ENCODE measurements at regions not wholly inside any gene's neighbourhood (a gene's known extent, or its start where the extent isn't known, plus 50 kb on each side); places are given as distances from the start of the nearest gene placed in this dataset.

GRCh38 chr5:100479079-100479688, 56.0 kb upstream of the FAM174A start:
- Histone ChIP-seq H3K27me3 (ENCODE audit: insufficient read depth, low read length) (no peaks in the 10 kb centered on the region), H3K9me3 (ENCODE audit: control insufficient read depth in 1 of 2, low read length in 2 of 2) (no peaks in the 10 kb centered on the region), H3K4me1 (ENCODE audit: insufficient read depth, low read length) (no peaks in the 10 kb centered on the region), H3K4me3 (ENCODE audit: low read length in 2 of 2) (no peak overlapping the region), H3K27ac (ENCODE audit: low read depth, low read length) (no peak overlapping the region), H3K36me3 (ENCODE audit: insufficient read depth, low read length) (no peaks in the 10 kb centered on the region)
- H3K9me3 Mint-ChIP-seq = no peaks in the 10 kb centered on the region
- ChIA-PET POLR2A (ENCODE audit: partially characterized antibody) (no interaction called here), CTCF (ENCODE audit: partially characterized antibody) (no interaction called here)
- no peaks in the 10 kb centered on the region for H3K27me3 Mint-ChIP-seq
- peak in 4 of 5 donors; percentile 26 to 34 (median 32) for DNase-seq
- H3K36me3 Mint-ChIP-seq = no peaks in the 10 kb centered on the region
- intact Hi-C loops (cut with micrococcal nuclease) = loop anchor here (1.0 kb wide), 2 partner anchors 144 to 911 kb away; no protein-coding TSS in a partner anchor
- H3K4me3 Mint-ChIP-seq = no peak overlapping the region
- H3K4me1 Mint-ChIP-seq = no peaks in the 10 kb centered on the region
- no peak overlapping the region for H3K27ac Mint-ChIP-seq

GRCh38 chr5:100472091-100472490, 63.1 kb upstream of the FAM174A start:
- Mint-ChIP-seq H3K27me3 (peaks cover 1 to 2% of the 10 kb centered on the region in 2 donors), H3K9me3 (no peaks in the 10 kb centered on the region), H3K36me3 (no peaks in the 10 kb centered on the region), H3K4me3 (no peak overlapping the region), H3K4me1 (no peaks in the 10 kb centered on the region), H3K27ac (no peak overlapping the region)
- no peak for DNase-seq
- intact Hi-C loops (cut with micrococcal nuclease) = no loop called here
- POLR2A ChIA-PET (ENCODE audit: partially characterized antibody) = no interaction called here
- H3K4me3 ChIP-seq (ENCODE audit: low read length in 2 of 2) = no peak overlapping the region
- H3K4me1 ChIP-seq (ENCODE audit: insufficient read depth, low read length) = no peaks in the 10 kb centered on the region
- no peaks in the 10 kb centered on the region for H3K9me3 ChIP-seq (ENCODE audit: control insufficient read depth in 1 of 2, low read length in 2 of 2)
- CTCF ChIA-PET (ENCODE audit: partially characterized antibody) = no interaction called here
- H3K27ac ChIP-seq (ENCODE audit: low read depth, low read length) = no peak overlapping the region
- no peaks in the 10 kb centered on the region for H3K27me3 ChIP-seq (ENCODE audit: insufficient read depth, low read length)
- no peaks in the 10 kb centered on the region for H3K36me3 ChIP-seq (ENCODE audit: insufficient read depth, low read length)

DNA sequence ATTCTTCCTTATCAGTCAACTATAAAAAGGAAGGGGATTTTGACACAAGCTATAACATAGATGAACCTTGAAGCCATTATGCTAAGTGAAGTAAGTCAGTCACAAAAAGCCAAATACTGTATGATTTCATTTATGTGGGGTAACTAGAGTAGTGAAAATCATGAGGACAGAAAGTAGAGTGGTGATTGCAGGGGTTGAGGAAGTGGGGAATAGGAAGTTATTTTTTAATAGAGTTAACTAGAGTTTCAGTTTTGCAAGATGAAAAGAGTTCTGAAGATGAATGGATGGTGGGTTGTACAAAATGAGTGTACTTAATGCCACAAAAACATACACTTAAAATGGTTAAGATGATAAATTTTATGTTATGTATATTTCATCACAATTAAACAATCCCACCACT, 65.4 kb upstream of the FAM174A start:
- H3K27me3 Mint-ChIP-seq = peaks cover 1 to 2% of the 10 kb centered on the region in 2 donors
- CTCF ChIA-PET (ENCODE audit: partially characterized antibody) = no interaction called here
- Histone ChIP-seq H3K4me1 (ENCODE audit: insufficient read depth, low read length) (no peaks in the 10 kb centered on the region), H3K27me3 (ENCODE audit: insufficient read depth, low read length) (no peaks in the 10 kb centered on the region), H3K4me3 (ENCODE audit: low read length in 2 of 2) (no peak overlapping the region), H3K27ac (ENCODE audit: low read depth, low read length) (no peak overlapping the region), H3K36me3 (ENCODE audit: insufficient read depth, low read length) (no peaks in the 10 kb centered on the region), H3K9me3 (ENCODE audit: control insufficient read depth in 1 of 2, low read length in 2 of 2) (no peaks in the 10 kb centered on the region)
- DNase-seq = no peak
- H3K27ac Mint-ChIP-seq = no peak overlapping the region
- POLR2A ChIA-PET (ENCODE audit: partially characterized antibody) = no interaction called here
- H3K9me3 Mint-ChIP-seq = no peaks in the 10 kb centered on the region
- intact Hi-C loops (cut with micrococcal nuclease) = no loop called here
- no peaks in the 10 kb centered on the region for H3K36me3 Mint-ChIP-seq
- no peaks in the 10 kb centered on the region for H3K4me1 Mint-ChIP-seq
- no peak overlapping the region for H3K4me3 Mint-ChIP-seq

GRCh38 chr5:100464418-100464817, 70.8 kb upstream of the FAM174A start:
- ChIA-PET CTCF (ENCODE audit: partially characterized antibody) (no interaction called here), POLR2A (ENCODE audit: partially characterized antibody) (no interaction called here)
- Histone ChIP-seq H3K4me3 (ENCODE audit: low read length in 2 of 2) (no peak overlapping the region), H3K36me3 (ENCODE audit: insufficient read depth, low read length) (no peaks in the 10 kb centered on the region), H3K27me3 (ENCODE audit: insufficient read depth, low read length) (no peaks in the 10 kb centered on the region), H3K9me3 (ENCODE audit: control insufficient read depth in 1 of 2, low read length in 2 of 2) (no peaks in the 10 kb centered on the region), H3K27ac (ENCODE audit: low read depth, low read length) (no peak overlapping the region), H3K4me1 (ENCODE audit: insufficient read depth, low read length) (no peaks in the 10 kb centered on the region)
- Mint-ChIP-seq H3K4me1 (no peaks in the 10 kb centered on the region), H3K27ac (no peak overlapping the region), H3K27me3 (peaks cover 1 to 2% of the 10 kb centered on the region in 2 donors), H3K9me3 (peaks cover 0 to 5% (median 0%) of the 10 kb centered on the region in 8 donors), H3K36me3 (no peaks in the 10 kb centered on the region), H3K4me3 (no peak overlapping the region)
- DNase-seq = no peak
- intact Hi-C loops (cut with micrococcal nuclease) = no loop called here

DNA sequence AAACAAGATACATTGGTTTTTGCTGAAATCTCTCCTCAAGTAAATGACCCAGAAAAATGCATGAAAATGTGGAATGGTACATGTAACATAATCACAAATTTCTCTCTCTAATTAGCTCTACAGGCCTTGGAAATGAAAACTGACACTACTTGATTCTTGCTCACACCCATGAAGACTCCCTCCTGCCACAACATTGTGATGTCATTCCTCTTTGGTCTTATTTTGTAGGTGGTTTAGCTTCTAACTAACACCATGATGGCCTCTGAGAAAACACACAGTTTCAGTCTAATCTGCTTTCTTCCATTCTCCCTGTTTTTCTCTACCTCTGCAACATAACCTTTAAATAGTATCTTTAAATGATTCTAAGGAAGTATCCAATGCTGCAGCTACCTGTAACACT, 78.6 kb upstream of the FAM174A start:
- H3K36me3 Mint-ChIP-seq = no peaks in the 10 kb centered on the region
- DNase-seq = no peak
- ChIA-PET POLR2A (ENCODE audit: partially characterized antibody) (no interaction called here), CTCF (ENCODE audit: partially characterized antibody) (no interaction called here)
- peaks cover 0 to 5% (median under 1%) of the 10 kb centered on the region in 8 donors for H3K9me3 Mint-ChIP-seq
- Histone ChIP-seq H3K9me3 (ENCODE audit: control insufficient read depth in 1 of 2, low read length in 2 of 2) (no peaks in the 10 kb centered on the region), H3K27me3 (ENCODE audit: insufficient read depth, low read length) (no peaks in the 10 kb centered on the region), H3K27ac (ENCODE audit: low read depth, low read length) (no peak overlapping the region), H3K4me1 (ENCODE audit: insufficient read depth, low read length) (no peaks in the 10 kb centered on the region), H3K36me3 (ENCODE audit: insufficient read depth, low read length) (no peaks in the 10 kb centered on the region), H3K4me3 (ENCODE audit: low read length in 2 of 2) (no peak overlapping the region)
- H3K27ac Mint-ChIP-seq = no peak overlapping the region
- no peaks in the 10 kb centered on the region for H3K27me3 Mint-ChIP-seq
- H3K4me3 Mint-ChIP-seq = no peak overlapping the region
- intact Hi-C loops (cut with micrococcal nuclease) = no loop called here
- H3K4me1 Mint-ChIP-seq = no peaks in the 10 kb centered on the region

DNA sequence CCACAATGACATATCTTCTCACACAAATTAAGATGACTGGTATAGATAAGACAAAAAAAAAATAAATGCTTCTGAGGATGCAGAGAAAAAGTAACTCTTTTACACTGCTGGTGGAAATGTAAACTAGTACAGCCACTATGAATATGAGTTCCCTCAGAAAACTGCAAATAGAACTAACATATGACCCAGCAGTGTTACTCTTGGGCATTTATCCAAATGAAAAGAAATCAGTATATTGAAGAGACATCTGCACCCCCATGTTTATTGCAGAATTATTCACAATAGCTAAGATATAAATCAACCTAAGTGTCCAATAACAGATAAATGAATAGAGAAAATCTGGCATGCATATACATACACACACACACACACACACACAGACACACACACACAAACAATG, 83.0 kb upstream of the FAM174A start:
- ChIA-PET POLR2A (ENCODE audit: partially characterized antibody) (no interaction called here), CTCF (ENCODE audit: partially characterized antibody) (no interaction called here)
- Histone ChIP-seq H3K27me3 (ENCODE audit: insufficient read depth, low read length) (no peaks in the 10 kb centered on the region), H3K4me1 (ENCODE audit: insufficient read depth, low read length) (no peaks in the 10 kb centered on the region), H3K36me3 (ENCODE audit: insufficient read depth, low read length) (no peaks in the 10 kb centered on the region), H3K27ac (ENCODE audit: low read depth, low read length) (no peak overlapping the region), H3K4me3 (ENCODE audit: low read length in 2 of 2) (no peak overlapping the region), H3K9me3 (ENCODE audit: control insufficient read depth in 1 of 2, low read length in 2 of 2) (no peaks in the 10 kb centered on the region)
- Mint-ChIP-seq H3K4me1 (no peaks in the 10 kb centered on the region), H3K27ac (no peak overlapping the region), H3K36me3 (no peaks in the 10 kb centered on the region), H3K4me3 (no peak overlapping the region), H3K27me3 (peaks cover 2 to 3% of the 10 kb centered on the region in 2 donors), H3K9me3 (peaks cover 0 to 2% (median 0%) of the 10 kb centered on the region in 8 donors)
- intact Hi-C loops (cut with micrococcal nuclease) = no loop called here
- DNase-seq = no peak

GRCh38 chr5:100448111-100448528, 87.1 kb upstream of the FAM174A start:
- no peak overlapping the region for H3K4me3 Mint-ChIP-seq
- H3K36me3 Mint-ChIP-seq = no peaks in the 10 kb centered on the region
- H3K36me3 ChIP-seq (ENCODE audit: insufficient read depth, low read length) = no peaks in the 10 kb centered on the region
- no peaks in the 10 kb centered on the region for H3K4me1 ChIP-seq (ENCODE audit: insufficient read depth, low read length)
- H3K27ac ChIP-seq (ENCODE audit: low read depth, low read length) = no peak overlapping the region
- H3K9me3 Mint-ChIP-seq = peaks cover 0 to 2% (median 0%) of the 10 kb centered on the region in 8 donors
- ChIA-PET POLR2A (ENCODE audit: partially characterized antibody) (no interaction called here), CTCF (ENCODE audit: partially characterized antibody) (no interaction called here)
- intact Hi-C loops (cut with micrococcal nuclease) = no loop called here
- no peak for DNase-seq
- peaks cover 2 to 3% of the 10 kb centered on the region in 2 donors for H3K27me3 Mint-ChIP-seq
- no peaks in the 10 kb centered on the region for H3K9me3 ChIP-seq (ENCODE audit: control insufficient read depth in 1 of 2, low read length in 2 of 2)
- H3K4me1 Mint-ChIP-seq = no peaks in the 10 kb centered on the region
- H3K27ac Mint-ChIP-seq = no peak overlapping the region
- no peak overlapping the region for H3K4me3 ChIP-seq (ENCODE audit: low read length in 2 of 2)
- H3K27me3 ChIP-seq (ENCODE audit: insufficient read depth, low read length) = no peaks in the 10 kb centered on the region
